OCI-LY1 (cell line): ENCODE measurements at regions not wholly inside any gene's neighbourhood (a gene's known extent, or its start where the extent isn't known, plus 50 kb on each side); places are given as distances from the start of the nearest gene placed in this dataset.

Experiments
- CTCF ChIP-seq: fragments of 200-600 bp; sonication (generic), shearing (Covaris generic); IDR thresholded peaks from 2 replicates; pipeline ENCODE4 v1.5.1; 2017; ENCODE audit warnings: mild to moderate bottlenecking, antibody characterized with exemption, low read length, moderate library complexity, mixed read lengths
- EZH2 ChIP-seq: fragments of 200-600 bp; sonication (generic), shearing (Covaris generic); IDR thresholded peaks from 2 replicates; pipeline ENCODE4 v1.8.0; 2017; ENCODE audit warnings: borderline replicate concordance, mixed run types, mild to moderate bottlenecking, antibody characterized with exemption, low read length, moderate library complexity, mixed read lengths

- TF ChIP-seq CTCF (no peak), EZH2 (no peak)
Observed at GRCh38 chr2:16973586-16974286, 308.1 kb upstream of the CYRIA start.
